ENCODE measurements at regions not wholly inside any gene's neighbourhood (a gene's known extent, or its start where the extent isn't known, plus 50 kb on each side); places are given as distances from the start of the nearest gene placed in this dataset.

DNA sequence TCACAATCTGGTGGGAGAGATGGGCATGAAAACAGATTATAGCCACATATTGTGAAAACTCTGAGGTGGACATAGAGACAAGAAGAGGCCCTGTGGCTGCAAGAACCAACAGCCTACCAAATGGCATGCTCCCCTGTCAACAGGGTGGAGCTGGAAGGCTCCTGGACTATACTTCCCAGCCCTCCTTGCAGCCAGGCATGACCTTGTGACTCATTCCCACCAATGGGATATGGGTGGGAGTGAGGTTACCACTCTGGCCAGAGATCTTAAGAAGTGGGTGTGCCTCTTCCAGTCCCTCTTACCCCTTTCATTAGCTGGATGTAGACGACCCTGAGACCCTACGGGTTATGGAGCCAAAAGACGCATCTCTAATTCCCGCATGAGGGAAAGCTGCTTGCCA lies 126.4 kb upstream of the ZBED5 start:
- no peak for DNase-seq (ENCODE audit: low read depth, low spot score)
- H3K4me3 ChIP-seq (ENCODE audit: low read depth, low read length): no peak overlapping the region
- CTCF ChIA-PET: interaction anchor here (1.2 kb wide), 1 partner anchor 50 kb away, joined by 4 read pairs; no protein-coding TSS in a partner anchor
- no peak for TF ChIP-seq CTCF (IDR thresholded peaks at IDR 0.05; ENCODE audit: insufficient read depth, low read length, missing control alignments)
- POLR2A ChIA-PET: no interaction called here

DNA sequence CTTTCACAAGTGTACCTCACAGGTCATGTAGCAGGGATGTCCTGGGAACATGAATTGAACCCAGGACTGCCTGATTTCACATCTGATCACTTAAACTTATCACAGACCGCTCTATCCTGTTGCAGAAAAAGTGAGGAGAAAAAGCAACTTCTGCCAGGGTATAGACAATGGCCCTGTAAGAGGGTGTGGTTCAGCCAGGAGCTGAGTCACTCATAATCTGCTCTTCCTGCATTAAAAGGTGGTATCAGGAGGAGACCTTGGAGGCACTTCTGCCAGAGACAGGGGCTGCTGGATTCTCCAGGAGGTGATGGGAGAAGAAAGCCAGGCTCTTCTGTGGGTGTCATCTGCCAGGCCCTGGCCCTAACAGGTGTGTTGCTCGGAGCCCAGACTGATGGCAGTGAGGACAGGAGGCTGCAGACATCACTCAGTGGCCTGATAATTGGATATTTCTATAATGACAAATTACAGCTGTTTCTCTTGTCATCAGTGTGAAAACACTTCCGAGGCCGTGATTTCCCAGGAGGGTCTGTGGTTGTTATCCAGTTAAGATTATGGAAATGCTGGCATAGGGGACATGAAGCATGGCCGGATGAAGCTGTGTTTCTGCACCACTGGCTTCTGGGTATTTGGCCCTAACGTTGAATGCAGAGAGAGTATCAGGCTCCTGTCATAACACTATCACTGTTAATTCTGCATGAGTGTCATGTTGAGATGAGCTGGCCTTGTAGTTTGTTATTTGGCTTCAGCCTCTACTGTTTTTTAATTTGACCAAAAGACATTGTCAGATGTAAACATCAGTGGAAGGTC lies 125.1 kb upstream of the ZBED5 start:
- POLR2A ChIA-PET: no interaction called here
- no peak for DNase-seq (ENCODE audit: low read depth, low spot score)
- H3K4me3 ChIP-seq (ENCODE audit: low read depth, low read length): no peak overlapping the region
- no peak for TF ChIP-seq CTCF (IDR thresholded peaks at IDR 0.05; ENCODE audit: insufficient read depth, low read length, missing control alignments)
- CTCF ChIA-PET: interaction anchor here (0.9 to 1.3 kb wide), 2 partner anchors 12 to 38 kb away, joined by 3 to 5 read pairs; no protein-coding TSS in a partner anchor

DNA sequence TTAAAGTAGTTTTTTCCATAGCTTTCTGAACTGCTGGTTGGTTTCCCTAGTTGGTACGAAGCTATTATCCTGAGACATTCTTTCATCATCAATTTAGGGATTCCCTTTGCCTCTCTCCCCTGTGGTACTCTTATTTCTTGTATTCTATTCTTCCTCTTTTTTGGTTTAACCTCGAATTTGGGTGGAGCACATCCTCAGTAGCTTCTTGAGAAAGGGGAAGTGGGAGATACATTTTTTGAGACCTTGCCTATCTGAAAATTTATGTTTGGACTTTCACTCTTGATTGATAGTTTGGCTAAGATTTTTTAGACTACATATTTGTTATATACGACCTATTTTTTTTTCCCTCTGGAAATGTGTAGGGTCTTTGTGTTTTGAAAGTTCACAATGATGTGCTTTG lies 121.7 kb upstream of the ZBED5 start:
- no peak overlapping the region for H3K4me3 ChIP-seq (ENCODE audit: low read depth, low read length)
- ChIA-PET CTCF (interaction anchor here (1.2 to 1.4 kb wide), 2 partner anchors 36 to 46 kb away, joined by 4 to 5 read pairs; no protein-coding TSS in a partner anchor), POLR2A (no interaction called here)
- TF ChIP-seq CTCF (IDR thresholded peaks at IDR 0.05; ENCODE audit: insufficient read depth, low read length, missing control alignments): no peak
- DNase-seq (ENCODE audit: low read depth, low spot score): no peak

DNA sequence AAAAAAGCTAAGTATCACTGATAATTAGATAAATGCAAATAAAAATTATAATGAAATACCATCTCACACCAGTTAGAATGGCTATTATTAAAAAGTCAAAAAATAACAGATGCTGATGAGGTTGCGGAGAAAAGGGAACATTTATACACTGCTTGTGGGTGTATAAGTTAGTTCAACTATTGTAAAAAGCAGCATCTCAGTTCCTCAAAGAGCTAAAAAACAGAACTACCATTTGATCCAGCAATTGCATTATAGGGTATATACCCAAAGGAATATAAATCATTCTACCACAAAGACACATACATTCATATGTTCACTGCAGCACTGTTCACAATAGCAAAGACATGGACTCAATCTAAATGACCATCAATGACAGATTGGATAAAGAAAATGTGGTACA lies 120.3 kb upstream of the ZBED5 start:
- no peak for TF ChIP-seq CTCF (IDR thresholded peaks at IDR 0.05; ENCODE audit: insufficient read depth, low read length, missing control alignments)
- no peak for DNase-seq (ENCODE audit: low read depth, low spot score)
- ChIA-PET CTCF (no interaction called here), POLR2A (no interaction called here)
- no peak overlapping the region for H3K4me3 ChIP-seq (ENCODE audit: low read depth, low read length)

GRCh38 chr11:10975287-10975721 lies 117.5 kb upstream of the ZBED5 start:
- ChIA-PET CTCF (interaction anchor here (1.3 kb wide), 1 partner anchor 16 kb away, joined by 3 read pairs; no protein-coding TSS in a partner anchor), POLR2A (no interaction called here)
- DNase-seq (ENCODE audit: low read depth, low spot score): no peak
- TF ChIP-seq CTCF (IDR thresholded peaks at IDR 0.05; ENCODE audit: insufficient read depth, low read length, missing control alignments): no peak
- H3K4me3 ChIP-seq (ENCODE audit: low read depth, low read length): no peak overlapping the region

DNA sequence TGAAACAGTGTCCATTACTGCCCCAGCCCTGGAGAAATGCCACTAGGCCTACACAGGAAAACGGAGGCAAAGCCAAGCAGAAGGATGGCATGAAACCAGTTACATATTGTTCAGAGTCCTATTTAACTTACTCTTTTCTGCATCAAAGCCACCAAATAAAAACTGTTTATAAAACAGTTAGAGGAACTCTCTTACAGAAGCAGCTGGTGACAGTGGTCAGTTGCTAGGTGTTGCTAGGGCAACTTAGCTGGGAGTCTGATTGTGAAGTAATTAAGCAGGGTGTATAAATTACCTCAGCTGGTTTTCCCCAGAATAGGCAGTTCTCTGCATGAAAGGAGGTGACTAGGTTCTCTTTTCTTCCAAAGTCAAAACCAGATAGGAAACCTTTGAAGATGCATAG lies 115.6 kb upstream of the ZBED5 start:
- POLR2A ChIA-PET: no interaction called here
- CTCF ChIA-PET: no interaction called here
- no peak for TF ChIP-seq CTCF (IDR thresholded peaks at IDR 0.05; ENCODE audit: insufficient read depth, low read length, missing control alignments)
- no peak overlapping the region for H3K4me3 ChIP-seq (ENCODE audit: low read depth, low read length)
- no peak for DNase-seq (ENCODE audit: low read depth, low spot score)
